ENCODE measurements at regions not wholly inside any gene's neighbourhood (a gene's known extent, or its start where the extent isn't known, plus 50 kb on each side); places are given as distances from the start of the nearest gene placed in this dataset.

- TF ChIP-seq ZFP30 (CRISPR knock-in tag; IDR thresholded peaks at IDR 0.05) (no peak), TCF4 (CRISPR knock-in tag; IDR thresholded peaks at IDR 0.05; ENCODE audit: borderline replicate concordance) (no peak), ZFP3 (CRISPR knock-in tag; IDR thresholded peaks at IDR 0.05) (no peak), ZNF8 (CRISPR knock-in tag; IDR thresholded peaks at IDR 0.05) (no peak), TOX (CRISPR knock-in tag; IDR thresholded peaks at IDR 0.05; ENCODE audit: borderline replicate concordance) (no peak), PATZ1 (CRISPR knock-in tag; IDR thresholded peaks at IDR 0.05; ENCODE audit: borderline replicate concordance) (no peak), CREB5 (CRISPR knock-in tag; IDR thresholded peaks at IDR 0.05; ENCODE audit: low read depth) (no peak)
Measured at GRCh38 chr17:52756746-52757145, 598.2 kb upstream of the CA10 start.

Data from SK-N-SH treated with all-trans-retinoic acid at 6 μM for 48 hours (cell line).